Mammary epithelial cell (primary cell): ENCODE measurements at regions not wholly inside any gene's neighbourhood (a gene's known extent, or its start where the extent isn't known, plus 50 kb on each side); places are given as distances from the start of the nearest gene placed in this dataset.

ENCODE experiments used
- CTCF ChIP-seq, 2 donors: IDR thresholded peaks in 1 of 2; conservative IDR thresholded peaks in 1 of 2; 2 replicates each; pipeline ENCODE4 v1.5.1; 2011 to 2012; ENCODE audit warnings: inconsistent platforms in 2 of 2, low read length in 2 of 2, mild to moderate bottlenecking in 2 of 2, control low read depth in 1 of 2, low read depth in 1 of 2; ENCODE audit not compliant: insufficient read depth in 1 of 2; ENCODE audit errors: extremely low read depth in 1 of 2
- EZH2 ChIP-seq: IDR thresholded peaks from 2 replicates; pipeline ENCODE4 v1.6.1; 2012; ENCODE audit warnings: low read length, inconsistent platforms, borderline replicate concordance

GRCh38 chr11:23205156-23205871 is 345.0 kb upstream of the CCDC179 start:
- TF ChIP-seq CTCF (conservative IDR thresholded peaks at IDR 0.05 in 1 of 2, IDR thresholded peaks at IDR 0.05 in 1 of 2; ENCODE audit: extremely low read depth in 1 of 2, insufficient read depth in 1 of 2, low read depth in 1 of 2, low read length in 2 of 2) (no peak), EZH2 (no peak)
